ENCODE measurements at regions not wholly inside any gene's neighbourhood (a gene's known extent, or its start where the extent isn't known, plus 50 kb on each side); places are given as distances from the start of the nearest gene placed in this dataset.

GRCh38 chr2:145146691-145147090, 626.8 kb upstream of the ZEB2 start:
- ATAC-seq: no peak
- TF ChIP-seq GLIS3 (CRISPR knock-in tag; IDR thresholded peaks at IDR 0.05) (no peak), SNAI2 (CRISPR knock-in tag; IDR thresholded peaks at IDR 0.05) (no peak), ZC3H10 (CRISPR knock-in tag; IDR thresholded peaks at IDR 0.05) (no peak), PATZ1 (CRISPR knock-in tag; IDR thresholded peaks at IDR 0.05; ENCODE audit: borderline replicate concordance) (no peak), ESRRG (CRISPR knock-in tag; IDR thresholded peaks at IDR 0.05) (no peak), ZNF70 (CRISPR knock-in tag; IDR thresholded peaks at IDR 0.05) (no peak), ISL1 (CRISPR knock-in tag; IDR thresholded peaks at IDR 0.05) (no peak), BACH2 (CRISPR knock-in tag; IDR thresholded peaks at IDR 0.05; ENCODE audit: borderline replicate concordance) (no peak)
- TF ChIP-seq, protein P1, sequence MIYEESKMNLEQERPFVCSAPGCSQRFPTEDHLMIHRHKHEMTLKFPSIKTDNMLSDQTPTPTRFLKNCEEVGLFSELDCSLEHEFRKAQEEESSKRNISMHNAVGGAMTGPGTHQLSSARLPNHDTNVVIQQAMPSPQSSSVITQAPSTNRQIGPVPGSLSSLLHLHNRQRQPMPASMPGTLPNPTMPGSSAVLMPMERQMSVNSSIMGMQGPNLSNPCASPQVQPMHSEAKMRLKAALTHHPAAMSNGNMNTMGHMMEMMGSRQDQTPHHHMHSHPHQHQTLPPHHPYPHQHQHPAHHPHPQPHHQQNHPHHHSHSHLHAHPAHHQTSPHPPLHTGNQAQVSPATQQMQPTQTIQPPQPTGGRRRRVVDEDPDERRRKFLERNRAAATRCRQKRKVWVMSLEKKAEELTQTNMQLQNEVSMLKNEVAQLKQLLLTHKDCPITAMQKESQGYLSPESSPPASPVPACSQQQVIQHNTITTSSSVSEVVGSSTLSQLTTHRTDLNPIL (CRISPR knock-in tag; IDR thresholded peaks at IDR 0.05; ENCODE audit: low read depth): no peak

DNA sequence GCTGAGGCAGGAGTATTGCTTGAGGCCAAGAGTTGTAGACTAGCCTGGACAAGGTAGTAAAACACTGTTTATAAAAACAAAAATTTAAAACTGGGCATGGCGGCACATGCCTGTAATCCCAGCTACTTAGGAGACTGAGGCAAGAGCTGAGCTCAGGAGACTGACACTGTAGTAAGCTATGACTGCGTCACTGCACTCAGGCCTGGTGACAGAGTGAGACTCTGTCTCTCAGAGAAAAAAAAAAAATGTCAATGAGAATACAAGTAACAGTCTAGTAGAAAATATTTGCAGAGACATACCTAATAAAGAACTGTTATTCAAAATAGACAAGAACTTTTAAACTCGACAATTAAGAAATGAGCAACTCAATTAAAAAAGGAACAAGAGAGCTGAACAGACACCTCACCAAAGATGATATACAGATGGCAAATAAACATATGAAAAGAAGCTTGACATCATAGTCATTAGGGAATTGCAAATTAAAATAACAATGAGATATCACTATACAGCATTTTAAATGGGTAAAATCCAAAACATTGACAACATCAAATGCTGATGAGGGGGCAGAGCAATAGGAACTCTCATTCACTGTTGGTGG, 624.3 kb upstream of the ZEB2 start:
- TF ChIP-seq ZNF70 (CRISPR knock-in tag; IDR thresholded peaks at IDR 0.05): no peak
- no peak for TF ChIP-seq ZC3H10 (CRISPR knock-in tag; IDR thresholded peaks at IDR 0.05)
- TF ChIP-seq, protein P2, sequence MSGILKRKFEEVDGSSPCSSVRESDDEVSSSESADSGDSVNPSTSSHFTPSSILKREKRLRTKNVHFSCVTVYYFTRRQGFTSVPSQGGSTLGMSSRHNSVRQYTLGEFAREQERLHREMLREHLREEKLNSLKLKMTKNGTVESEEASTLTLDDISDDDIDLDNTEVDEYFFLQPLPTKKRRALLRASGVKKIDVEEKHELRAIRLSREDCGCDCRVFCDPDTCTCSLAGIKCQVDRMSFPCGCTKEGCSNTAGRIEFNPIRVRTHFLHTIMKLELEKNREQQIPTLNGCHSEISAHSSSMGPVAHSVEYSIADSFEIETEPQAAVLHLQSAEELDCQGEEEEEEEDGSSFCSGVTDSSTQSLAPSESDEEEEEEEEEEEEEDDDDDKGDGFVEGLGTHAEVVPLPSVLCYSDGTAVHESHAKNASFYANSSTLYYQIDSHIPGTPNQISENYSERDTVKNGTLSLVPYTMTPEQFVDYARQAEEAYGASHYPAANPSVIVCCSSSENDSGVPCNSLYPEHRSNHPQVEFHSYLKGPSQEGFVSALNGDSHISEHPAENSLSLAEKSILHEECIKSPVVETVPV (CRISPR knock-in tag; IDR thresholded peaks at IDR 0.05): no peak
- no peak for TF ChIP-seq PPARA (CRISPR knock-in tag; IDR thresholded peaks at IDR 0.05; ENCODE audit: borderline replicate concordance)
- no peak for TF ChIP-seq ISL1 (CRISPR knock-in tag; IDR thresholded peaks at IDR 0.05)
- ATAC-seq: no peak

GRCh38 chr2:145141981-145142380, 622.1 kb upstream of the ZEB2 start:
- no peak for TF ChIP-seq ZNF70 (CRISPR knock-in tag; IDR thresholded peaks at IDR 0.05)
- no peak for TF ChIP-seq TOX (CRISPR knock-in tag; IDR thresholded peaks at IDR 0.05; ENCODE audit: borderline replicate concordance)
- TF ChIP-seq ZC3H10 (CRISPR knock-in tag; IDR thresholded peaks at IDR 0.05): no peak
- TF ChIP-seq ESRRG (CRISPR knock-in tag; IDR thresholded peaks at IDR 0.05): no peak
- no peak for TF ChIP-seq CSDC2 (CRISPR knock-in tag; IDR thresholded peaks at IDR 0.05)
- TF ChIP-seq RARB (CRISPR knock-in tag; IDR thresholded peaks at IDR 0.05): no peak
- no peak for TF ChIP-seq ZFP3 (CRISPR knock-in tag; IDR thresholded peaks at IDR 0.05)
- TF ChIP-seq PPARA (CRISPR knock-in tag; IDR thresholded peaks at IDR 0.05; ENCODE audit: borderline replicate concordance): no peak
- TF ChIP-seq GLIS3 (CRISPR knock-in tag; IDR thresholded peaks at IDR 0.05): no peak
- ATAC-seq: no peak

DNA sequence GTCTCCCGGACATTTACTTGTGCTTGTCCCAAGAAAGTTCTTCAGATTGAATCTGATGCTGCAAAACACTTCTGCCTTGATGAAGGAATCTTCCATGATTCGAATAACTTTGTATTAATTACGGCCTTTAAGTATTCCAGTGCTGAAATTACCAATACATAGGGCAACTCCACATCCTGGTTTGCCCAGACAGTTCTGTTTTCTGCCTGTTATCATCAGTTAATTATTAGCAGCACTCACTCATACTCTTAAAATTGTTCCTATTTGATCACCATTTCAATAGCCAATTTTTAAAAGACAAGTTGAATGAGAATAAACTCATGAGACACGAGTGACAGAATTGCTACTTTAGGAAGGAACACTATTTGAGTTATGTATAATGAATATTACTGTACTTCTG, 620.7 kb upstream of the ZEB2 start:
- TF ChIP-seq CSDC2 (CRISPR knock-in tag; IDR thresholded peaks at IDR 0.05) (no peak), PPARA (CRISPR knock-in tag; IDR thresholded peaks at IDR 0.05; ENCODE audit: borderline replicate concordance) (no peak), TOX (CRISPR knock-in tag; IDR thresholded peaks at IDR 0.05; ENCODE audit: borderline replicate concordance) (no peak), ZFP3 (CRISPR knock-in tag; IDR thresholded peaks at IDR 0.05) (no peak), ISL1 (CRISPR knock-in tag; IDR thresholded peaks at IDR 0.05) (no peak), ZNF70 (CRISPR knock-in tag; IDR thresholded peaks at IDR 0.05) (no peak), GLIS3 (CRISPR knock-in tag; IDR thresholded peaks at IDR 0.05) (no peak), POU6F1 (CRISPR knock-in tag; IDR thresholded peaks at IDR 0.05; ENCODE audit: borderline replicate concordance, low read depth) (no peak), TSHZ2 (CRISPR knock-in tag; IDR thresholded peaks at IDR 0.05) (no peak), ARNTL (CRISPR knock-in tag; IDR thresholded peaks at IDR 0.05; ENCODE audit: borderline replicate concordance, low read depth) (no peak), ZNF565 (CRISPR knock-in tag; conservative IDR thresholded peaks at IDR 0.05; ENCODE audit: low read depth) (no peak), ZC3H10 (CRISPR knock-in tag; IDR thresholded peaks at IDR 0.05) (no peak), ZNF8 (CRISPR knock-in tag; IDR thresholded peaks at IDR 0.05) (no peak)
- TF ChIP-seq, protein P2 (CRISPR knock-in tag; IDR thresholded peaks at IDR 0.05): no peak
- no peak for ATAC-seq
